ENCODE measurements at regions not wholly inside any gene's neighbourhood (a gene's known extent, or its start where the extent isn't known, plus 50 kb on each side); places are given as distances from the start of the nearest gene placed in this dataset.

- TF ChIP-seq EZH2phosphoT487 (IDR thresholded peaks at IDR 0.05; ENCODE audit: borderline replicate concordance, low read depth), result no peak
- no peak for TF ChIP-seq FOSL2 (IDR thresholded peaks at IDR 0.05; ENCODE audit: borderline replicate concordance, low read depth)
- no peak for TF ChIP-seq MEF2A (IDR thresholded peaks at IDR 0.05; ENCODE audit: borderline replicate concordance, low read depth)
- no peak for TF ChIP-seq CHD2 (IDR thresholded peaks at IDR 0.05; ENCODE audit: low read length, partially characterized antibody)
- no peak for TF ChIP-seq EP300 (IDR thresholded peaks at IDR 0.05; ENCODE audit: borderline replicate concordance in 1 of 2, low read depth in 1 of 2, low read length in 1 of 2)
- no peak for TF ChIP-seq NRF1 (IDR thresholded peaks at IDR 0.05; ENCODE audit: low read depth, low read length)
- no peak for TF ChIP-seq RFX5 (IDR thresholded peaks at IDR 0.05; ENCODE audit: low read length)
- no peak for TF ChIP-seq CTCF (IDR thresholded peaks at IDR 0.05)
- no peak for TF ChIP-seq SMC3 (IDR thresholded peaks at IDR 0.05; ENCODE audit: low read depth, low read length)
- no peak for TF ChIP-seq GABPA (IDR thresholded peaks at IDR 0.05; ENCODE audit: low read depth)
Observed at GRCh38 chr6:40258531-40258930, 324.3 kb upstream of the MOCS1 start (continued).

- H3K4me1 ChIP-seq (ENCODE audit: control insufficient read depth in 1 of 2, insufficient read depth in 2 of 2, low read depth in 1 of 2, low read length in 1 of 2), result peaks cover 0 to under 1% of the 10 kb centered on the region in 2 experiments; a peak in 1 of 4 replicates
- POLR2A ChIA-PET, result no interaction called here
- H3K27ac ChIP-seq (ENCODE audit: low read depth in 2 of 2, low read length in 1 of 2), result no peak overlapping the region
- H2AFZ ChIP-seq (ENCODE audit: low read depth), result no peak overlapping the region
- H3K4me2 ChIP-seq, result no peak overlapping the region
- no peak overlapping the region for H3K4me3 ChIP-seq (ENCODE audit: low read depth in 2 of 2, low read length in 1 of 2)
- H3K79me2 ChIP-seq (ENCODE audit: insufficient read depth), result no peaks in the 10 kb centered on the region
- TF ChIP-seq GABPA (IDR thresholded peaks at IDR 0.05; ENCODE audit: low read depth), result no peak
- WGBS (ENCODE audit: low lambda C conversion rate), result 10% methylated on average over 1 of the region's 1 CpG
- no peaks in the 10 kb centered on the region for H3K27me3 ChIP-seq (ENCODE audit: insufficient read depth)
- no peaks in the 10 kb centered on the region for H3K36me3 ChIP-seq (replicated peaks in 1 of 2; ENCODE audit: control insufficient read depth in 1 of 2, insufficient read depth in 2 of 2, low read length in 1 of 2)
- no peak for DNase-seq
- H3K9me2 ChIP-seq, result no peaks in the 10 kb centered on the region
- H3K9me3 ChIP-seq, result no peaks in the 10 kb centered on the region
- CTCF ChIA-PET, result no interaction called here
- no peak overlapping the region for H3K9ac ChIP-seq
- H3F3A ChIP-seq (replicated peaks; ENCODE audit: insufficient read depth), result no peaks in the 10 kb centered on the region
- H4K20me1 ChIP-seq (ENCODE audit: insufficient read depth), result no peaks in the 10 kb centered on the region
Observed at GRCh38 chr6:40256831-40257230, 322.6 kb upstream of the MOCS1 start.

GRCh38 chr6:40256224-40256623 is 322.0 kb upstream of the MOCS1 start:
- DNase-seq, result no peak
- no peaks in the 10 kb centered on the region for H3K79me2 ChIP-seq (ENCODE audit: insufficient read depth)
- ChIA-PET POLR2A (no interaction called here), CTCF (interaction anchor here (1.4 kb wide), 1 partner anchor 32 kb away, joined by 3 read pairs; no protein-coding TSS in a partner anchor)
- no peak overlapping the region for H3K27ac ChIP-seq (ENCODE audit: low read depth in 2 of 2, low read length in 1 of 2)
- H3K4me1 ChIP-seq (ENCODE audit: control insufficient read depth in 1 of 2, insufficient read depth in 2 of 2, low read depth in 1 of 2, low read length in 1 of 2), result peaks cover 0 to 5% of the 10 kb centered on the region in 2 experiments; a peak in 1 of 4 replicates
- H3K9me3 ChIP-seq, result no peaks in the 10 kb centered on the region
- no peaks in the 10 kb centered on the region for H3F3A ChIP-seq (replicated peaks; ENCODE audit: insufficient read depth)
- no peaks in the 10 kb centered on the region for H3K9me2 ChIP-seq
- H3K36me3 ChIP-seq (replicated peaks in 1 of 2; ENCODE audit: control insufficient read depth in 1 of 2, insufficient read depth in 2 of 2, low read length in 1 of 2), result no peaks in the 10 kb centered on the region
- H4K20me1 ChIP-seq (ENCODE audit: insufficient read depth), result no peaks in the 10 kb centered on the region
- no peak overlapping the region for H3K4me2 ChIP-seq
- no peak overlapping the region for H3K9ac ChIP-seq
- H3K4me3 ChIP-seq (ENCODE audit: low read depth in 2 of 2, low read length in 1 of 2), result no peak overlapping the region
- TF ChIP-seq MXI1 (IDR thresholded peaks at IDR 0.05; ENCODE audit: low read depth, low read length), result no peak
- TF ChIP-seq RCOR1 (IDR thresholded peaks at IDR 0.05; ENCODE audit: low read length), result no peak
- TF ChIP-seq USF2 (IDR thresholded peaks at IDR 0.05; ENCODE audit: borderline replicate concordance, low read depth, low read length), result no peak
- no peak for TF ChIP-seq IRF3 (IDR thresholded peaks at IDR 0.05; ENCODE audit: low read depth, low read length)
- no peak for TF ChIP-seq FOSL2 (IDR thresholded peaks at IDR 0.05; ENCODE audit: borderline replicate concordance, low read depth)
- no peak for TF ChIP-seq RXRA (IDR thresholded peaks at IDR 0.05; ENCODE audit: borderline replicate concordance, low read depth)
- no peak for TF ChIP-seq TAF1 (IDR thresholded peaks at IDR 0.05; ENCODE audit: borderline replicate concordance, low read depth, low read length)
- no peaks in the 10 kb centered on the region for H3K27me3 ChIP-seq (ENCODE audit: insufficient read depth)
- WGBS (ENCODE audit: low lambda C conversion rate), result 11% methylated on average over 2 of the region's 2 CpGs
- no peak overlapping the region for H2AFZ ChIP-seq (ENCODE audit: low read depth)
